Neural progenitor cell (in vitro differentiated cells): ENCODE measurements at regions not wholly inside any gene's neighbourhood (a gene's known extent, or its start where the extent isn't known, plus 50 kb on each side); places are given as distances from the start of the nearest gene placed in this dataset.
"Not testable (repeated sequence)": the region's sequence is repeated elsewhere in the genome, so short reads cannot be mapped to it uniquely, and the experiment has no call there.

Experiments
- CTCF ChIP-seq: fragments of 200-600 bp; sonication (generic); IDR thresholded peaks from 2 replicates; pipeline ENCODE4 v1.5.1; 2017; ENCODE audit warnings: antibody characterized with exemption, mild to moderate bottlenecking
- EZH2 ChIP-seq: fragments of 200-600 bp; sonication (generic); IDR thresholded peaks from 2 replicates; pipeline ENCODE4 v1.6.1; 2017; ENCODE audit warnings: antibody characterized with exemption, mild to moderate bottlenecking, moderate library complexity
- EZH2phosphoT487 ChIP-seq: fragments of 200-600 bp; sonication (generic); IDR thresholded peaks from 2 replicates; pipeline ENCODE4 v1.6.1; 2017; ENCODE audit warnings: antibody characterized with exemption

GRCh38 chr4:28466886-28467285 is 1606.2 kb downstream of the STIM2 start:
- TF ChIP-seq CTCF, EZH2, EZH2phosphoT487: not testable (repeated sequence)
